Testis (tissue), 2 donors: ENCODE measurements at regions not wholly inside any gene's neighbourhood (a gene's known extent, or its start where the extent isn't known, plus 50 kb on each side); places are given as distances from the start of the nearest gene placed in this dataset.

Experiments
- CTCF ChIP-seq, 3 experiments: fragments of 450-650 bp in 2 of 3; fragments of 200-600 bp in 1 of 3; sonication (generic) in 1 of 3; IDR thresholded peaks; one replicate each; pipeline ENCODE4 v1.5.1; 2016 to 2019; ENCODE audit warnings: antibody characterized with exemption in 3 of 3, mild to moderate bottlenecking in 2 of 3, moderate library complexity in 1 of 3
- POLR2A ChIP-seq: fragments of 450-650 bp; IDR thresholded peaks from one replicate; pipeline ENCODE4 v1.6.1; 2017; ENCODE audit warnings: antibody characterized with exemption, mild to moderate bottlenecking, moderate library complexity

GRCh38 chr12:98402671-98403070, 112.7 kb upstream of the TMPO start:
- no peak for TF ChIP-seq POLR2A
- TF ChIP-seq CTCF (IDR thresholded peaks at IDR 0.05) = no peak
